ENCODE measurements at regions not wholly inside any gene's neighbourhood (a gene's known extent, or its start where the extent isn't known, plus 50 kb on each side); places are given as distances from the start of the nearest gene placed in this dataset.

DNA sequence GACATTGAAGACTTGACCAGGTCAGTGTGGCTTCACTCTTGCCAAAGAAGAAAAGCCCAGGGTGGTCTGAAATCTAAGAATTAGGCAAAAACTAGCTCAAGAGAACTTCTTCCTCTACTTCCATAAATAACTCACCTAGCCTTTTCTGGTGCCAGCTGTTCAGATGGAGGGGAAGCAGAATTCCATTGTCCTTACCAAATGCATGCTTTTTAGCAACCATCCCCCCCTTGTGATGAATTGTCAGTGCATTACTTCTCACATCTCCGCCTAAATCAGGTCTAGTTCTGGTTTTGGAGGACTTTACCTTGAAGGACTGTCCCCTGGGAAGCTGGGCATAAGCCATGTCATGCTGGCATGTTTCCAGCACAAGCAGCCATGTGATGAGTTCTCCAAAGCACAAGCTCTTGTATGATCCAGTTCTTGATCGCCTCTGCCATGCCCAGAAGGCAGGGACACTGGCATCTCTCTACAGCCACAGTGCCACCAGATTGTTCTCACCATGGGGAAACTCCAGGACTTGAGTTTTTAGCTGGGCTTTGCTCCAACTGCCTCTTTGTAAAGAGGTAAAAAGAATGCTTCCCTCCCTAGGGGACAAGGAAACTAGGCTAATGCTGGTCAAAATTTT is 96.4 kb upstream of the IL12A start:
- TF ChIP-seq EZH2phosphoT487 (IDR thresholded peaks at IDR 0.05; ENCODE audit: low read depth, severe bottlenecking, unreplicated experiment) (no peak), EZH2 (IDR thresholded peaks at IDR 0.05; ENCODE audit: borderline replicate concordance) (no peak)
- TF ChIP-seq, protein P1, sequence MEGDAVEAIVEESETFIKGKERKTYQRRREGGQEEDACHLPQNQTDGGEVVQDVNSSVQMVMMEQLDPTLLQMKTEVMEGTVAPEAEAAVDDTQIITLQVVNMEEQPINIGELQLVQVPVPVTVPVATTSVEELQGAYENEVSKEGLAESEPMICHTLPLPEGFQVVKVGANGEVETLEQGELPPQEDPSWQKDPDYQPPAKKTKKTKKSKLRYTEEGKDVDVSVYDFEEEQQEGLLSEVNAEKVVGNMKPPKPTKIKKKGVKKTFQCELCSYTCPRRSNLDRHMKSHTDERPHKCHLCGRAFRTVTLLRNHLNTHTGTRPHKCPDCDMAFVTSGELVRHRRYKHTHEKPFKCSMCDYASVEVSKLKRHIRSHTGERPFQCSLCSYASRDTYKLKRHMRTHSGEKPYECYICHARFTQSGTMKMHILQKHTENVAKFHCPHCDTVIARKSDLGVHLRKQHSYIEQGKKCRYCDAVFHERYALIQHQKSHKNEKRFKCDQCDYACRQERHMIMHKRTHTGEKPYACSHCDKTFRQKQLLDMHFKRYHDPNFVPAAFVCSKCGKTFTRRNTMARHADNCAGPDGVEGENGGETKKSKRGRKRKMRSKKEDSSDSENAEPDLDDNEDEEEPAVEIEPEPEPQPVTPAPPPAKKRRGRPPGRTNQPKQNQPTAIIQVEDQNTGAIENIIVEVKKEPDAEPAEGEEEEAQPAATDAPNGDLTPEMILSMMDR (IDR thresholded peaks at IDR 0.05; ENCODE audit: poor library complexity): no peak
- Histone ChIP-seq H3K36me3 (replicated peaks; ENCODE audit: insufficient read depth, low read depth) (no peaks in the 10 kb centered on the region), H2AFZ (no peak overlapping the region), H3K27me3 (no peaks in the 10 kb centered on the region), H3K4me1 (ENCODE audit: insufficient read depth) (no peaks in the 10 kb centered on the region), H4K20me1 (ENCODE audit: insufficient read depth, poor library complexity, severe bottlenecking) (no peaks in the 10 kb centered on the region), H3K4me2 (no peak overlapping the region), H3K27ac (no peak overlapping the region), H3K9me2 (replicated peaks; ENCODE audit: insufficient read depth) (no peaks in the 10 kb centered on the region), H3K9me3 (ENCODE audit: low read depth) (no peaks in the 10 kb centered on the region), H3K79me2 (no peaks in the 10 kb centered on the region), H3K4me3 (no peak overlapping the region)
- DNase-seq (ENCODE audit: low spot score): no peak
- WGBS (ENCODE audit: low lambda C conversion rate, missing lambda C conversion rate): 94% methylated on average over 2 of the region's 2 CpGs

DNA sequence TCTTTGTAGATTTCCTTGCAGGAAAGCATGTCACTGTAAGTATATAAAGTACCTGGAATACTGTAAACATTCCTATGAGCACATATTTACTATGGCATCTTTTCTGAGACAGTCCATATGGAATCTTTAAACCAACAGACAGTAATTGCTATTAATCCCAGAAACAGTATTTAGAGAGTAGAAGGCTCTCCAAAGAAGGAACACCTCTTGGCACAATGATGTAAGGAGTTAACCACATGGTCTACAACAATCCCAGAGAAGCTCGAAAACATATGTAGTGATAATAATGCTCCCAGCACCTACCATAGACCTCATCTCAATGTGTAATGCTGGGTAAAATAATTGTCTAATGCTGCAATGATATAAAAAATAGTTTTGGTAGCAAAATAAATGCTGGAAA is 95.8 kb upstream of the IL12A start:
- Histone ChIP-seq H3K79me2 (no peaks in the 10 kb centered on the region), H3K4me3 (no peak overlapping the region), H2AFZ (no peak overlapping the region), H3K4me2 (no peak overlapping the region), H3K9me3 (ENCODE audit: low read depth) (no peaks in the 10 kb centered on the region), H3K4me1 (ENCODE audit: insufficient read depth) (no peaks in the 10 kb centered on the region), H3K36me3 (replicated peaks; ENCODE audit: insufficient read depth, low read depth) (no peaks in the 10 kb centered on the region), H3K27ac (no peak overlapping the region), H4K20me1 (ENCODE audit: insufficient read depth, poor library complexity, severe bottlenecking) (no peaks in the 10 kb centered on the region), H3K9me2 (replicated peaks; ENCODE audit: insufficient read depth) (no peaks in the 10 kb centered on the region), H3K27me3 (no peaks in the 10 kb centered on the region)
- DNase-seq (ENCODE audit: low spot score): no peak
- WGBS (ENCODE audit: low lambda C conversion rate, missing lambda C conversion rate): 64% methylated on average over 1 of the region's 1 CpG
- TF ChIP-seq EZH2 (IDR thresholded peaks at IDR 0.05; ENCODE audit: borderline replicate concordance) (no peak), EZH2phosphoT487 (IDR thresholded peaks at IDR 0.05; ENCODE audit: low read depth, severe bottlenecking, unreplicated experiment) (no peak)
- TF ChIP-seq, protein P1 (IDR thresholded peaks at IDR 0.05; ENCODE audit: poor library complexity): no peak

DNA sequence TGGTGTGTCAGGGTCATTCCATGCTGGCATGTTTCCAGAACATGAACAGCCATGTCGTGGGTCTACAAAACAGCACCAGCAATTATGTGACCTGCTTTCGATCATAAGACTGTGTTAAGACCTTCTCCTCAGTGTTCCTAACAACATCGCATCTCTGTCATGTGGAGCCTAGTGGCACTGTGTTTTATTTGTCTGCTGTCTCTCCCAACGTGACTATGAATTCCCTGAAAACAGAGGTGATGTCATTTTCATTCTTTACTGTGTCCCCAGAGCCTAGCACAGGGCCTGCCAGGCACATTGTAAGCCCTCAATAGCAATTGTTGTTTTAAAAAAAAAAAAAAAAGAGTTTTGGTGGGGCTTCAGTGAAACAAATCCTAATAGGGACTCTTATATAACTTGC is 94.2 kb upstream of the IL12A start:
- H3K4me2 ChIP-seq: no peak overlapping the region
- H3K27me3 ChIP-seq: no peaks in the 10 kb centered on the region
- H3K79me2 ChIP-seq: no peaks in the 10 kb centered on the region
- DNase-seq (ENCODE audit: low spot score): no peak
- H3K9me3 ChIP-seq (ENCODE audit: low read depth): no peaks in the 10 kb centered on the region
- WGBS (ENCODE audit: low lambda C conversion rate, missing lambda C conversion rate): 85% methylated on average over 4 of the region's 4 CpGs
- H3K36me3 ChIP-seq (replicated peaks; ENCODE audit: insufficient read depth, low read depth): no peaks in the 10 kb centered on the region
- H3K9me2 ChIP-seq (replicated peaks; ENCODE audit: insufficient read depth): no peaks in the 10 kb centered on the region
- H3K4me1 ChIP-seq (ENCODE audit: insufficient read depth): no peaks in the 10 kb centered on the region
- H2AFZ ChIP-seq: no peak overlapping the region
- H3K27ac ChIP-seq: no peak overlapping the region
- no peak overlapping the region for H3K4me3 ChIP-seq
- no peaks in the 10 kb centered on the region for H4K20me1 ChIP-seq (ENCODE audit: insufficient read depth, poor library complexity, severe bottlenecking)
- TF ChIP-seq, protein P1 (IDR thresholded peaks at IDR 0.05; ENCODE audit: poor library complexity): no peak
- TF ChIP-seq EZH2 (IDR thresholded peaks at IDR 0.05; ENCODE audit: borderline replicate concordance): no peak
- TF ChIP-seq EZH2phosphoT487 (IDR thresholded peaks at IDR 0.05; ENCODE audit: low read depth, severe bottlenecking, unreplicated experiment): no peak

Data from hepatocyte (in vitro differentiated cells).